ENCODE measurements at regions not wholly inside any gene's neighbourhood (a gene's known extent, or its start where the extent isn't known, plus 50 kb on each side); places are given as distances from the start of the nearest gene placed in this dataset.

DNA sequence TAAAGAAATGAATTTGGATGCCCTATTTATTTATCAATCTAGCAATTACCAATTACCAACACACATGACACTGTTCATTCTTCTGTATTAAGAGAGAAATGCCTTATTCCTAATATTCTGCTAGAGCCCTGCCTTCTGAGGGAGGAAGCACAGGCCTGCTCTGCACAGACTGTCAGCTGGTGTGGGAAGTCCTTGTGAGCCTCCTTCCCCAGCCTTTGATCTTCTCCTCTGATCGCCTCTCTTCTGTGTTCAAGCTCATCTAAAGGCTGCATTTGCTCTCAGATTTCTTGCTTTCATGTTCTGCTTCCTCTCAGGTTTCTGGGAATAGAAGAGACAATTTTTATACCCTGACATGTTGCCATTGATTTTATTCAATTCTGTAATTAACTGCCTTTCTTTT, 290.6 kb upstream of the UMPS start:
- in situ Hi-C loops (cut with MboI; ENCODE audit: low pct_unique_long_range_greater_than_20kb, low sequenced_read_pairs), result no loop called here
- DNase-seq, result no peak

DNA sequence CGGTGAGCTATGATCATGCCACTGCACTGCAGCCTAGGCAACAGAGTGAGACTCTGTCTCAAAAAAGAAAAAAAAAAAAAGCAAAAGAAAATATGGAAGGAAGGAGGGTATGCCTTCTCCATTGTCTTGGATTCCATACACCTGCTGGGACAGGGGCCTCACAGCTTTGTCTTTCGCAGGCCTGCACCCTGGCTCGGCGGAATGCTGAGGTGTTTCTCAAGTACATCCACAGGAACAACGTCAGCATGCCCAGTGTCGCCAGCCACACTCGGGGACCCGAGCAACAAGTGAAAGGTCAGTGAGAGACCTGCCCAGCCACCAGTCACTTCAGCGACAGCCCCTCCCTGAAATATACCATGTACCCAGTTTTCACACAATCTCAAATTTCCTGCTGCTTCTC, 288.5 kb upstream of the UMPS start:
- DNase-seq, result no peak
- in situ Hi-C loops (cut with MboI; ENCODE audit: low pct_unique_long_range_greater_than_20kb, low sequenced_read_pairs), result no loop called here

DNA sequence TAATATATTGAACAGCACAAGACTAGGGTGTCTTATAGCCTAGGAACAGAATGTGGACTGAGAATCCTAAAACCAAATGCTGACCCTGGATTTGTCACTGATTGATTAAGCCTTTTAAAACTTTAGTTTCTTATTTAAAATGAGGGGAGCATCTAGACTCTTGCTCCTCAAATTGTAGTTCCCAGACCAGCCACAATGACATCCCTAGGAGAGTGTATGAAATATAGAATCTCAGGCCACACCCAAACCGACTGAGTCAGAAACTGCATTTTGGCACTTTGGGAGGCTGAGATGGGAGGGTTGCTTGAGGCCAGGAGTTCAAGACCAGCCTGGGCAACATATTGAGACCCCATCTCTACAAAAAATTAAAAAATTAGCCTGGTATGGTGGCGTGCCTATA, 287.8 kb upstream of the UMPS start:
- DNase-seq, result no peak
- in situ Hi-C loops (cut with MboI; ENCODE audit: low pct_unique_long_range_greater_than_20kb, low sequenced_read_pairs), result no loop called here

DNA sequence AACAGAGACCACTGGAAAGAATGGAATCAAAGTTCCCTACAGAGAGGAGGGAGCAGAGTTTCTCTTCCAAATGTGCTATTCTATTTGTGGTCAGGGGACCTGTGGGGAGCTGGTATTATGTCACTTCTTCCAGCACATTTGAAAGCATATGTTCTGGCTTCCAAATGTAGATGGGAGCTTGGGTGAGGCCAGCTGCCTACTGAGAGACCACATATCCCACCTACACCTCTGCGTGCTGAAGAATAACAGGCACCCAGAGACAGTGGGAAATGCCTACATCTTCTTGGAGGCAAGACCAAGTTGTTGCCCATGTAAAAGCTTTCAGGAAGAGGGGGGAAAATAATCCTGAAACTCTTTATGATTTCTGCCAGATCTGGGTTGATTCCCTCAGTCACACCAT, 286.8 kb upstream of the UMPS start:
- no peak for DNase-seq
- in situ Hi-C loops (cut with MboI; ENCODE audit: low pct_unique_long_range_greater_than_20kb, low sequenced_read_pairs), result no loop called here

DNA sequence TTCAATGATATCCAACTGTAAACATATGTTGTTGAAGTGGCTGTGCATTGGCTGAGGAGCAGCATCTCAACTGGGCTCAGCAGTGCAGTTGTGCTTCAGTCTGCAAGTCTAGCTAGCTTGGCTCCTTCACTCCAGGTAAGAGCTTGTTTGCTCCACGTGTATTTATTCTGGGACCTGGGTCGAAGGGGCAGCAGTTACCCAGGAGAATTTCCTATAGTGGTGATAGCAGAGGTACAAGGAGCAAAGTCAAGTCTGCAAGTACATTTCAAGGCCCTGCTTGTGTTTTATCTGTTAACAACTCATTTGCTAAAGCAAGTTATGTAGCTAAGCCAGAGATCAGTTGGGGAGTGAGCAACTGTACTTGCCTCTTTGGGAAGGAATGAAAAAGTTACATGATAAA, 286.2 kb upstream of the UMPS start:
- in situ Hi-C loops (cut with MboI; ENCODE audit: low pct_unique_long_range_greater_than_20kb, low sequenced_read_pairs), result no loop called here
- no peak for DNase-seq

DNA sequence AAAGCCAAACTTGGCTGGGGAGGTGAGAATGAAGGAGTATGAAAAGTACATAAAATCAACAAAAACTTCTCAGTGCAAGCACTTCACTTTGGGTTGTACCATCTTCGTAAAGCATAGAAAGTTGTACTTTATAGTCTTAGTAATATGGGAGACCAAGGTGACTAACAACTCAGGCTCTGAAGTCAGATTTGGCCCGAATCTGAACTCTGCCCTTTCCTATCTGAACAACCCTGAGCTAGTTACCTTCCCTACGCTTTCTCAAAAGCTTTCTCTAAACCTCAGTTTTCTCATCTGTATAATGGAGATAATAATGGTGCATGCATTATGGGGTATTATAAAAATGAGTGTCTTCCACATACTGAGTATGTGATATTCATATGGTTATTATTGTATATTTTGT, 285.4 kb upstream of the UMPS start:
- DNase-seq, result no peak
- in situ Hi-C loops (cut with MboI; ENCODE audit: low pct_unique_long_range_greater_than_20kb, low sequenced_read_pairs), result no loop called here

DNA sequence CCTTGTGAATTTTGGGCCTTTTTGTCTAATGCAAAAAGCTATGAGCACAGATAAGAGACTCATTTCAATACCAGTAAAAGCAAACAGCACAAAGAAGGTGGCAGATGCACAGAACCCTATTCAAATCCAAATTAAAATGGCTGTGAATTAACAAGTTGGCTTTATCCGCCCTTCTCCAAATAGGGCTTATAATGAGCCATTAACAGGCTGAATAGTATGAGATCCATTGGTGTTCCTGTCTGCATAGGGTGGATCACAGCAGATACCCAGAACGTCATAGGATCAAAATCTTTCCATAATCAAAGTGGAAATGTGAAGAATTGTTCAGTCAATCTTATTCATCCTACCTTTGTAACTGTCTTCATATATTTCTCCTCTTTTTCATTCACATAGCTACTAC, 282.4 kb upstream of the UMPS start:
- in situ Hi-C loops (cut with MboI; ENCODE audit: low pct_unique_long_range_greater_than_20kb, low sequenced_read_pairs), result no loop called here
- DNase-seq, result no peak

DNA sequence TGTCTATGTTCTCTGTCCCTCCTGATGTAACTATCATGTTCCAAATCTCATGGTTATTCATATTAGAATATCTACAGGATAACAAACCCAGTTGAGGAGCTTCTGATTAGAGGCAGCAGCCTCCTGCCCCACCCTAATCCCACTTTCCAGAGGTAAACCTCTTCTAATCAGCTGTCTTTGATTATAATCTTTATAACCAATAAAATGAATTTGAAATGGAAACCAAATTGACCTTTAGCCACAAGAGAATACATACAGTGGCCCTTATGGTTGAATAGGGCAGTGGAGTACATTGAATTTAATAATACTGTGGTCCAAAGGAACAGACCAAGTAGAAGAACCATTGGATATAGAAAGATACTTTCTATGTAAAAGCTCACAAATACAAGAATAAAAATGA, 281.3 kb upstream of the UMPS start:
- in situ Hi-C loops (cut with MboI; ENCODE audit: low pct_unique_long_range_greater_than_20kb, low sequenced_read_pairs), result no loop called here
- DNase-seq, result no peak

DNA sequence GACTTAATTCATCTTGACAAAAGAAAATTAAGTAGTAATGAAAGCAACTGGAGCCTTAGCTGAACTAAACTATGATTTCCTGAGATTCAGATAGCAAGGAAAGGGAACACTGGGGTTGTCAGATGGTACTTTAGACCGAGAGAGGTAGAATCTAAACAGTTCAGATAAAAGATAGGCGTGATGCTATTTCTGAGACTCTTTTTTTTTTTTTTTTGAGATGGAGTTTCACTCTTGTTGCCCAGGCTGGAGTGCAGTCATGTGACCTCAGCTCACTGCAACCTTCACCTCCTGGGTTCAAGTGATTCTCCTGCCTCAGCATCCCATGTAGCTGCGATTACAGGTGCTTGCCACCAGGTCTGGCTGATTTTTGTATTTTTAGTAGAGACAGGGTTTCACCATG, 279.9 kb upstream of the UMPS start:
- no peak for DNase-seq
- in situ Hi-C loops (cut with MboI; ENCODE audit: low pct_unique_long_range_greater_than_20kb, low sequenced_read_pairs), result no loop called here

DNA sequence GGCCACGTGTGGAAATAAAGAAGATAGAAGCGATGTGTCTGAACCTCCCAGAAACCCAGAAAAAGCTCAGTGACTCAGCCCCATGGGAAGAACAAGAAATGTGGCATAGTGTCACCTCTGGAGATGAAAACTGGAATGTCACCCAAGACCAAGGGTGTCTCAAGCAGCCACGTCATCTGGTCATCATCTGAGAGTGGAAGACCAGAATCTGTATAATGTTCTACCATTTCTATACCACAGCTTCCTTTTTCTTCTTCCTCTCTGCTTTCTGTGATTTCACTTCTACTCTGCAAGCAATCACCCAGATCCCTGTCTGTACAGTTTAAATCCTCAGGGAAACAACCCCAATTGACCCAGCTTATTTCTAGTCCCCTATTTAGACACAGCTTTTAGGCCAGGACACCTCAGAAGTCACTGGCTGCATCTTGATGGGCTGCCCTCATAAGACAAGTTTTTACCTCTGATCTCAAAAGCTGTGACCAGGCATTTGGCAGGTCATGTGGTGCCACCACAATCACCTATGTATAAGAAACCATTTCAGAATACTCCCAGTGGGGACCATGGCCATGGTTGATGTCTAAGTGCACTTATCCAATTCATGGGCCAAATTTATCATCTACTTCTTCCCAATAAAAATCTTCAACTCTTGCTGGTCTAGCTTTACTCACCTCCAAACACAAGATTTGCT, 278.5 kb upstream of the UMPS start:
- in situ Hi-C loops (cut with MboI; ENCODE audit: low pct_unique_long_range_greater_than_20kb, low sequenced_read_pairs), result no loop called here
- DNase-seq, result no peak

DNA sequence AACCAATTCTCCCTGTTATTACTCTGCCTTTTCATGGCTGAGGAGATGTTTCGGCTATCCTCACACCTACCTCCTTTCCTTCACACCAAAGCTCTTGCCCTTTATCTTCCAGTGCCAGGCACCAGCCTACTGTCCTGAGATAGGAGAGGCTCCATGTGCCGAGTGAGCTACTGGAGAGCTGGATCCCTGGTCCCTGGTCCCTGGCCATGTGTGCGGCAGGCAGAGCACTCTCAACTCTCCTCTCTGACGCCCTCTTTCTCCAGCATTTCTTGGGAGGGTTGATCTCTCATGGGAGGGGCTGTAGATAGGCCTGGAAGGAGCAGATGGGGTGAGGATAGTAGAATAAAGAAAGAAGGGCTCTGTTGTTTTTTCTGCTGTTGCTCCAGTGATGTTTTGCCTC, 277.1 kb upstream of the UMPS start:
- no peak for DNase-seq
- in situ Hi-C loops (cut with MboI; ENCODE audit: low pct_unique_long_range_greater_than_20kb, low sequenced_read_pairs), result no loop called here

DNA sequence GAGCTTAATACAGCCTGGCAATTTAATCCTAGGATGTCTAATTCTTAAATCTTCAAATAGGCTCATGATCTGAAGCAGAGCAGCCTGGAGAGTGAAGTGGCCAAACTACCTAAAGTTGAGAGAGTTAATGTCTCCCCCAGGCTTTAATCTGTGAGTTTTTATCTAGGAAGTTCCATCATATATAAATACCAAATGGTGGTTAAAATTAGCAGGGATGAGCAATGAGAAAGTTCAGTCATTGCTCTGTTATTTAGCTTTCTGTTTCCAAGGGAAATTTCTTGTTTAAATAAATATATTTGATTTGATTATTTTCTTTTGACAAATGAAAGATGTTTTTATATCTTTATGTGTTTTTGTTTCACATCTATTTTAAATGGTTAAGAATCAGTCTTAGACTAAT, 274.4 kb upstream of the UMPS start:
- in situ Hi-C loops (cut with MboI; ENCODE audit: low pct_unique_long_range_greater_than_20kb, low sequenced_read_pairs), result no loop called here
- DNase-seq, result no peak

DNA sequence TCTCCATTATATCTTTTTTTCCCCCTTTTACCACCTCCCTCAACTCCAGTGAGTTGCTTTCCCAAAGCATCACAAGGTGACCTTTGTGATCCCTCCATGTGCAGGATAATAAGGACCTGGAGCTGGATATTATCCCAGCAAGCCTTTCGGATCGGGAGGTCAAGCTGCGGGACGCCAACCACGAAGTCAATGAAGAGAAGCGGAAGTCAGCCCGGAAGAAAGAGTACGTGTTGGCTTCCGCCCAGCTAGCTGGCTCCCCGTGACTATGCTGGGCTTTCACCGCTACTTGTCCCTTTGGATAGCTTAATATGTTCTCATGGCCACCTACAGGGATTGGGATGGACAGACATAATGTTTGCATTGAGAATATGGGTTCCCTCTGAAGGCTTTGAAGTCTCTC, 273.7 kb upstream of the UMPS start:
- no peak for DNase-seq
- in situ Hi-C loops (cut with MboI; ENCODE audit: low pct_unique_long_range_greater_than_20kb, low sequenced_read_pairs), result no loop called here

DNA sequence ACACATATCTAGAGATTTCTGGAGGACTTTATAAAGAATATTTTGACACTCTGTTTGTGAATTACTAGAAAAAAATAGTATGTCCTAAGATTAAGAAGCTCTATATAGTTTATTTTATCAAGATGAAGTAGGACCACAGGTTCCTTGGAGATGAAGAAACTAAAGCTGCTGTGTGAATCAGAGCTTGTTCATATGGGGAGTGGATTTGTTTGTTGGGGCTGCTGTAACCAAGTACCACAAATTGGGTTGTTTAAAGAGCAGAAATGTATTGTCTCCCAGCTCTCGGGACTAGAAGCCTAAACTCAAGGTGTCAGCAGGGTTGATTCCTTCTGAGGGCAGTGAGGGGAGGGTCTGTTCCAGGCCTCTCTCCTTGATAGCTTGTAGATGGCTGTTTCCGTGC, 270.6 kb upstream of the UMPS start:
- no peak for DNase-seq
- in situ Hi-C loops (cut with MboI; ENCODE audit: low pct_unique_long_range_greater_than_20kb, low sequenced_read_pairs), result no loop called here

DNA sequence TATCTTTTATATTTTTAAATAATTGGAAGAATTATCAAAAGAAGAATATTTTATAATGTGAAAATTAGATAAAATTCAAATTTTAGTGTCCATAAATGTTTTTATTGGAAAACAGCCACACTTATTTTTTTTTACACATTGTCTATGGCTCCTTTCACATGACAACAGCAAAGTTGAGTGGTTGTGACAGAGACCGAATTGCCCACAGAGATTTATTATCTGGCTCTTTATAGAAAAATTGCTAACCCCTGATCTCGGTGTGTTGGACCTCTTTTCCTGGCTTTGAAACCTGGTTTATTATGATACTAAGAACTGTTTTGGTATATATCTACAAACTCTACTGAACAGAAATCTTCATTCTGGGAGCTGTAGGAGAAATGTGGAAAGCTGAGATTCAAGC, 269.1 kb upstream of the UMPS start:
- in situ Hi-C loops (cut with MboI; ENCODE audit: low pct_unique_long_range_greater_than_20kb, low sequenced_read_pairs), result no loop called here
- DNase-seq, result no peak

DNA sequence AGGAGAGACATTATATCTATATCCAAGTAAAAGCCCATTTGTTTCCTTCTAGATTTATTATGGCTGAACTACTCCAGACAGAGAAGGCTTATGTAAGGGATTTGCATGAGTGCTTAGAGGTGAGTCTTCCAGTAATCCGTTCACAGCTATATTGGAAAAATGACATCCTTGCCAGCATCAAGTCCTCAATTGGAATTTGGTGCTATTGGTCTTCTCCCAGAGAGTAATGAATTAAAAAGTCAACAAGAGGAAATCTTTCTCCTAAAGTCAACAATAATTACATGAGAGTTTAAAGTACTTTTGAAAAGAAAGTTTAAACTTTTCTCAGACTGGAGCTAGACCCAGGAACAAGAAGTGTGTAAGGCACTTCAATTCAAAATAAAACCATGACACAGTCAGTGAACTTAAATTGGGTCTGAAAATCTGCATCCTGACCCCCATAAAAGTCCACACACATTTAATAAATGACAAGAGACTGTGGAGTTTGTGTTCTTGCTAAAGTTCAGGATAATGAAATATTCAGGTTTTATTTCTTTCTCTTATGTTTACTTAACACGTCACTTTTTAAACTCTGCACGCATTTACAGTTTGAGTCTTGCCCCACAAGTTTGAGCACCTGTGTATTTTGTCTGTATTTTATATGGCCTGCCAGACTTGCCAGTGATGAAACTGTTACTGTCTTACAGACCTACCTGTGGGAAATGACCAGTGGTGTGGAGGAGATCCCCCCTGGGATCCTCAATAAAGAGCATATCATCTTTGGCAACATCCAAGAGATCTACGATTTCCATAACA, 268.2 kb upstream of the UMPS start:
- in situ Hi-C loops (cut with MboI; ENCODE audit: low pct_unique_long_range_greater_than_20kb, low sequenced_read_pairs), result no loop called here
- DNase-seq, result no peak

DNA sequence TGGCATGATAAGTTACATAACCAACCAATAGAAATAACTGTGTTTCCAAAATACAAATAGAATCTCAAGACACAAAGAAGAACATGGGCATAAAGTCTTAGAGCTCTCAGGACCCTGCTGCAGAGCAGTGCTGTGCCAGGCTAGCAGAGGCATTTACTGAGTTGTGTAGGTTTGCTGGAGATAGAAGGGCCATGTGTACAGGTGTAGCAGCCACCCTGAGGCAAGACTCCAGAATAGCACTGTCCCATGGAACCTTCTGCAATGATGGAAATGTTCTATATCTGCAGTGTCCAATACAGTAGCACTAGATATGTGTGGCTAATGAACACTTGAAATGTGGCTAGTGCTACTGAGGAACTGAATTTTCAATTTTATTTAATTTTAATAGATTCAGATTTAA, 267.0 kb upstream of the UMPS start:
- in situ Hi-C loops (cut with MboI; ENCODE audit: low pct_unique_long_range_greater_than_20kb, low sequenced_read_pairs), result no loop called here
- DNase-seq, result no peak

DNA sequence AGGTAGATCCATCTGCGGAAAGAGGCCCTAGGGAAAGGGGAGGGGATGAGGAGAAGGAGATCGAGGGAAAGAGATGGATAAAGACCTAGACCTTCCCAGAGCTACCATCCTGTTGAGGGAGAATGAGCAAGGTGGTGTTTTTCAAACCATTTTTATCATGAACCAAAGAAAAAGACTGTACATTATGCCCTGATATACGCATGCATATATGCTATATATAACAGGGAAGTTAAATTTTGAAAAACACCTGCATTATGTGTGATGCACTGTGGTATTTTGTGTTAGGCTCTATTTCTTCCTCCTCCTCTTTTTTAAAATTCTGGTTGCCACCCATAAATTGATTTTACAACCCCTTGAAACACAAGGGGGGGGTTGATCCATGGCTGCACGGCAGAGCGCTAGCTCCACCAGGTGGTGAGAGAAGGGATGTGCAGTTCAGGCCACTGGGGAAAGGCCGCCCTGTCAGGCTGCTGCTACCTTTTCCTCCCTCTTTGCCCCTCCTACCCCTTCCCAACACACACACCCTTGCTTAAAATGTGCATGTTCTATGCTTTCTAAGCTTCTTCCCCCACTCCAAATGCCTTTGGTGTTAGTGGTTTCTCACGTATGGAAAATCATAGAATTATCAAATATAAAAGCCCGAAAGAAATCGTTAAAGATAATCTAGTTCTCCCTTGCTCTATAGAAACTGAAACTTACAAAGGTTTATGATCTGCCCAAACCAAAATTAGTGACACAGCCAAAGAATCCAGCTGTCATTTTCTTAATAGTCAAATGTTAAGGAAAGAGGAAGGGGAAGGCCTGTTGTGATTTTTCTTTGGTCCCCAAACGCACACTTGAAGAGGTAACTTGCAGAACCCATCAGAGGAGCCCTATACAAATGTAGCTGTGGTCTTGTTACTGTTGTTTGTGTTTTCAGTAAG, 262.0 kb upstream of the UMPS start:
- DNase-seq, result peak; percentile 65
- in situ Hi-C loops (cut with MboI; ENCODE audit: low pct_unique_long_range_greater_than_20kb, low sequenced_read_pairs), result no loop called here

DNA sequence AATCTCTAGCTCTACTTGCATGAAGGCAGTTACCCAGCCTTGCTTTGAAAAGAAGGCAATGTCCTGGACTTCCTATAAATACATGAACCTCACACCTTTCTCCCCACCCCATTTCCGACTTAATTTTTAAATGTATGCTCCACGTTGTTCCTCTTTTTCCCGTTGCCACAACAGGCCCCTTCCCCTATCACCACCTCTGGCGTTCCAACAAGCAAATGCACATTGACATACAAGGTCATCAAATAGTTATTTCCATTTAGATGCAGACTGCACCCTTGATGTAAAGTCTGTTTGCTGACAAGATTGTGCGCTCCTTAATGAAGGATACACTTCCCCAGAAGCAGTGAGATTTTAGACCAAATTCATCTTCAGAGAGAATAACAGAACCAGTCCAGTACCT, 260.7 kb upstream of the UMPS start:
- in situ Hi-C loops (cut with MboI; ENCODE audit: low pct_unique_long_range_greater_than_20kb, low sequenced_read_pairs), result no loop called here
- DNase-seq, result peak; percentile 27

DNA sequence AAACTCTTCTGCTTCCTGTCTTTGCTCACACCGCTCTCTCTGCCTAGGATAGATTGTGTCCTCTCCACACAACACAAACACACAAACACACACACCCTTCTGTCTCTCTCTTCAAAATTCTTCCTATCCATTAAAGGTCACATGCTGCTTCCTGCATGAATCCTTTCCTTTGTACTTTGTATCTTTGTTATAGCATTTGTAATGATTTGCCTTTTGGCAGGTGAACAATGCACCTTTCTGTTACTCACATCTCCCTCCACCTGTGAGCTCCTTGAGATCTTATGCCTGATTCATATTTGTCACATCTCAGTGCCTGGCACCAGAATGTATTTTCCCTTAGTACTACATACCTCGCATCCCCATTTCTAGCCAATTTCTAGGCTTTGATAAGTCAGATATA, 251.4 kb upstream of the UMPS start:
- DNase-seq, result no peak
- in situ Hi-C loops (cut with MboI; ENCODE audit: low pct_unique_long_range_greater_than_20kb, low sequenced_read_pairs), result no loop called here
